Stimulated activated effector memory CD8-positive, alpha-beta T cell treated with anti-CD3 and anti-CD28 coated beads, Interleukin-12 subunit alpha, Interleukin-12 subunit beta, amount 100 ng/mL, for 72 hours (primary cell): ENCODE measurements at regions not wholly inside any gene's neighbourhood (a gene's known extent, or its start where the extent isn't known, plus 50 kb on each side); places are given as distances from the start of the nearest gene placed in this dataset.

Experiments used
- ATAC-seq: fragments of 150-1000 bp; cut with Tn5 transposase; 2 replicates; pipeline ENCODE4 v1.10.0; 2021
- DNase-seq, 2 donors: peaks; one replicate each; pipeline ENCODE4 v3.0.0; 2021 to 2022; ENCODE audit warnings: low spot score in 2 of 2
- H3K27ac Mint-ChIP-seq: one replicate; pipeline ENCODE4 v1.8.0; 2022; ENCODE audit warnings: mild to moderate bottlenecking, mixed read lengths
- H3K36me3 Mint-ChIP-seq: one replicate; pipeline ENCODE4 v1.8.0; 2022; ENCODE audit warnings: mild to moderate bottlenecking, mixed read lengths
- H3K4me1 Mint-ChIP-seq: one replicate; pipeline ENCODE4 v1.8.0; 2022; ENCODE audit warnings: mixed read lengths
- H3K4me3 Mint-ChIP-seq: one replicate; pipeline ENCODE4 v1.8.0; 2022; ENCODE audit warnings: mild to moderate bottlenecking, mixed read lengths
- H3K9me3 Mint-ChIP-seq: one replicate; pipeline ENCODE4 v1.8.0; 2022; ENCODE audit warnings: mixed read lengths

GRCh38 chr5:103941596-103941995, 379.0 kb upstream of the NUDT12 start:
- ATAC-seq (no peak), DNase-seq (no peak)
- Mint-ChIP-seq H3K9me3 (peaks cover 5% of the 10 kb centered on the region), H3K4me1 (no peaks in the 10 kb centered on the region), H3K27ac (no peak overlapping the region), H3K36me3 (no peaks in the 10 kb centered on the region), H3K4me3 (no peak overlapping the region)

- DNase-seq (no peak), ATAC-seq (no peak)
- Mint-ChIP-seq H3K36me3 (no peaks in the 10 kb centered on the region), H3K4me1 (no peaks in the 10 kb centered on the region), H3K4me3 (no peak overlapping the region), H3K9me3 (peaks cover 9% of the 10 kb centered on the region), H3K27ac (no peak overlapping the region)
Measured at GRCh38 chr5:103938146-103938695, 375.6 kb upstream of the NUDT12 start.

- no peak for DNase-seq
- Mint-ChIP-seq H3K4me1 (no peaks in the 10 kb centered on the region), H3K4me3 (no peak overlapping the region), H3K9me3 (peaks cover 15% of the 10 kb centered on the region), H3K36me3 (no peaks in the 10 kb centered on the region), H3K27ac (no peak overlapping the region)
- no peak for ATAC-seq
Measured at GRCh38 chr5:103929338-103930013, 366.9 kb upstream of the NUDT12 start.

- no peaks in the 10 kb centered on the region for H3K4me1 Mint-ChIP-seq
- DNase-seq: no peak
- no peak overlapping the region for H3K27ac Mint-ChIP-seq
- no peaks in the 10 kb centered on the region for H3K36me3 Mint-ChIP-seq
- no peak overlapping the region for H3K4me3 Mint-ChIP-seq
- H3K9me3 Mint-ChIP-seq: peaks cover 11% of the 10 kb centered on the region
- no peak for ATAC-seq
Measured at GRCh38 chr5:103927739-103928138, 365.1 kb upstream of the NUDT12 start.

GRCh38 chr5:103923616-103924168, 361.1 kb upstream of the NUDT12 start:
- H3K4me1 Mint-ChIP-seq: no peaks in the 10 kb centered on the region
- DNase-seq: no peak
- H3K9me3 Mint-ChIP-seq: peaks cover 8% of the 10 kb centered on the region
- H3K27ac Mint-ChIP-seq: no peak overlapping the region
- H3K4me3 Mint-ChIP-seq: no peak overlapping the region
- H3K36me3 Mint-ChIP-seq: no peaks in the 10 kb centered on the region
- no peak for ATAC-seq

GRCh38 chr5:103919506-103919905, 356.9 kb upstream of the NUDT12 start:
- H3K4me1 Mint-ChIP-seq: no peaks in the 10 kb centered on the region
- H3K9me3 Mint-ChIP-seq: peaks cover 3% of the 10 kb centered on the region
- H3K4me3 Mint-ChIP-seq: no peak overlapping the region
- no peak for DNase-seq
- H3K36me3 Mint-ChIP-seq: no peaks in the 10 kb centered on the region
- no peak for ATAC-seq
- H3K27ac Mint-ChIP-seq: no peak overlapping the region

- H3K36me3 Mint-ChIP-seq: no peaks in the 10 kb centered on the region
- no peak overlapping the region for H3K4me3 Mint-ChIP-seq
- peaks cover 3% of the 10 kb centered on the region for H3K9me3 Mint-ChIP-seq
- ATAC-seq: no peak
- DNase-seq: no peak
- no peak overlapping the region for H3K27ac Mint-ChIP-seq
- H3K4me1 Mint-ChIP-seq: no peaks in the 10 kb centered on the region
Measured at GRCh38 chr5:103918668-103919367, 356.2 kb upstream of the NUDT12 start.

- no peaks in the 10 kb centered on the region for H3K36me3 Mint-ChIP-seq
- H3K27ac Mint-ChIP-seq: no peak overlapping the region
- DNase-seq (no peak), ATAC-seq (no peak)
- H3K4me3 Mint-ChIP-seq: no peak overlapping the region
- H3K4me1 Mint-ChIP-seq: no peaks in the 10 kb centered on the region
- H3K9me3 Mint-ChIP-seq: peaks cover 6% of the 10 kb centered on the region
Measured at GRCh38 chr5:103915081-103915480, 352.5 kb upstream of the NUDT12 start.

GRCh38 chr5:103910786-103911185, 348.2 kb upstream of the NUDT12 start:
- H3K4me1 Mint-ChIP-seq: no peaks in the 10 kb centered on the region
- H3K27ac Mint-ChIP-seq: no peak overlapping the region
- H3K36me3 Mint-ChIP-seq: no peaks in the 10 kb centered on the region
- no peak overlapping the region for H3K4me3 Mint-ChIP-seq
- DNase-seq: no peak
- peaks cover 2% of the 10 kb centered on the region for H3K9me3 Mint-ChIP-seq
- no peak for ATAC-seq

- peaks cover 2% of the 10 kb centered on the region for H3K9me3 Mint-ChIP-seq
- no peak overlapping the region for H3K27ac Mint-ChIP-seq
- ATAC-seq: no peak
Measured at GRCh38 chr5:103910011-103910410, 347.4 kb upstream of the NUDT12 start.

GRCh38 chr5:103909391-103909790, 346.8 kb upstream of the NUDT12 start:
- peaks cover 2% of the 10 kb centered on the region for H3K9me3 Mint-ChIP-seq
- H3K4me1 Mint-ChIP-seq: no peaks in the 10 kb centered on the region
- no peak for ATAC-seq
- no peak for DNase-seq
- H3K36me3 Mint-ChIP-seq: no peaks in the 10 kb centered on the region
- no peak overlapping the region for H3K4me3 Mint-ChIP-seq
- H3K27ac Mint-ChIP-seq: no peak overlapping the region

More at GRCh38 chr5:103910011-103910410, 347.4 kb upstream of the NUDT12 start:
- DNase-seq: no peak
- no peak overlapping the region for H3K4me3 Mint-ChIP-seq
- H3K4me1 Mint-ChIP-seq: no peaks in the 10 kb centered on the region
- no peaks in the 10 kb centered on the region for H3K36me3 Mint-ChIP-seq

GRCh38 chr5:103908336-103909080, 345.9 kb upstream of the NUDT12 start:
- H3K36me3 Mint-ChIP-seq: no peaks in the 10 kb centered on the region
- peaks cover 2% of the 10 kb centered on the region for H3K9me3 Mint-ChIP-seq
- no peak overlapping the region for H3K27ac Mint-ChIP-seq
- H3K4me1 Mint-ChIP-seq: no peaks in the 10 kb centered on the region
- ATAC-seq: no peak
- DNase-seq: no peak
- no peak overlapping the region for H3K4me3 Mint-ChIP-seq

- ATAC-seq (no peak), DNase-seq (no peak)
- Mint-ChIP-seq H3K9me3 (peaks cover 4% of the 10 kb centered on the region), H3K4me3 (no peak overlapping the region), H3K36me3 (no peaks in the 10 kb centered on the region), H3K4me1 (no peaks in the 10 kb centered on the region), H3K27ac (no peak overlapping the region)
Measured at GRCh38 chr5:103907001-103907400, 344.4 kb upstream of the NUDT12 start.

GRCh38 chr5:103904651-103905050, 342.1 kb upstream of the NUDT12 start:
- no peak for ATAC-seq
- Mint-ChIP-seq H3K4me3 (no peak overlapping the region), H3K9me3 (peaks cover 5% of the 10 kb centered on the region)

GRCh38 chr5:103902893-103903292, 340.3 kb upstream of the NUDT12 start:
- Mint-ChIP-seq H3K9me3 (peaks cover 11% of the 10 kb centered on the region), H3K36me3 (no peaks in the 10 kb centered on the region), H3K27ac (no peak overlapping the region), H3K4me3 (no peak overlapping the region), H3K4me1 (no peaks in the 10 kb centered on the region)
- no peak for DNase-seq
- no peak for ATAC-seq

More at GRCh38 chr5:103904651-103905050, 342.1 kb upstream of the NUDT12 start:
- Mint-ChIP-seq H3K4me1 (no peaks in the 10 kb centered on the region), H3K36me3 (no peaks in the 10 kb centered on the region), H3K27ac (no peak overlapping the region)
- no peak for DNase-seq
